GM21825 (cell line): ENCODE measurements at regions not wholly inside any gene's neighbourhood (a gene's known extent, or its start where the extent isn't known, plus 50 kb on each side); places are given as distances from the start of the nearest gene placed in this dataset.
A peak's percentile ranks its signal among the peaks of the same experiment; 100 is the strongest.
"Not testable (repeated sequence)": the region's sequence is repeated elsewhere in the genome, so short reads cannot be mapped to it uniquely, and the experiment has no call there.

Source experiments
- ATAC-seq: cut with Tn5 transposase; IDR thresholded peaks from one replicate; pipeline ENCODE4 v1.9.1; 2021; ENCODE audit warnings: mild to moderate bottlenecking, moderate library complexity; ENCODE audit not compliant: unreplicated experiment

GRCh38 chr5:63564789-63565188, 397.5 kb downstream of the HTR1A start:
- ATAC-seq = no peak

- ATAC-seq = no peak
These were observed 399.0 kb downstream of the HTR1A start for GRCh38 chr5:63563008-63563917.

GRCh38 chr5:63555874-63556273, 406.4 kb downstream of the HTR1A start:
- ATAC-seq = no peak

GRCh38 chr5:63554191-63554590, 408.1 kb downstream of the HTR1A start:
- ATAC-seq = no peak

GRCh38 chr5:63553073-63553472, 409.2 kb downstream of the HTR1A start:
- ATAC-seq = no peak

GRCh38 chr5:63535840-63536602, 426.2 kb downstream of the HTR1A start:
- no peak for ATAC-seq

- ATAC-seq = no peak
These were observed 438.0 kb downstream of the HTR1A start for GRCh38 chr5:63524281-63524680.

- ATAC-seq = no peak
These were observed 446.2 kb downstream of the HTR1A start for GRCh38 chr5:63516006-63516405.

- no peak for ATAC-seq
These were observed 462.0 kb downstream of the HTR1A start for GRCh38 chr5:63500242-63500641.

GRCh38 chr5:63495225-63495624, 467.0 kb downstream of the HTR1A start:
- no peak for ATAC-seq

- ATAC-seq = no peak
These were observed 478.9 kb downstream of the HTR1A start for GRCh38 chr5:63483338-63483737.

GRCh38 chr5:63473335-63473967, 488.8 kb downstream of the HTR1A start:
- no peak for ATAC-seq

GRCh38 chr5:63456279-63456678, 506.0 kb downstream of the HTR1A start:
- no peak for ATAC-seq

- no peak for ATAC-seq
These were observed 511.1 kb downstream of the HTR1A start for GRCh38 chr5:63451188-63451587.

GRCh38 chr5:63439537-63439936, 522.7 kb downstream of the HTR1A start:
- no peak for ATAC-seq

- no peak for ATAC-seq
These were observed 552.5 kb downstream of the HTR1A start for GRCh38 chr5:63409737-63410136.

- no peak for ATAC-seq
These were observed 553.3 kb downstream of the HTR1A start for GRCh38 chr5:63408984-63409383.

- ATAC-seq = peak; percentile 83
These were observed 560.7 kb downstream of the HTR1A start for GRCh38 chr5:63401436-63402046.

GRCh38 chr5:63400079-63400478, 562.2 kb downstream of the HTR1A start:
- ATAC-seq = no peak

- ATAC-seq = no peak
These were observed 563.9 kb downstream of the HTR1A start for GRCh38 chr5:63398346-63398745.

GRCh38 chr5:63388188-63388587, 574.1 kb downstream of the HTR1A start:
- not testable (repeated sequence) for ATAC-seq
